DMS53 (cell line): ENCODE measurements at regions not wholly inside any gene's neighbourhood (a gene's known extent, or its start where the extent isn't known, plus 50 kb on each side); places are given as distances from the start of the nearest gene placed in this dataset.
"Not testable (repeated sequence)": the region's sequence is repeated elsewhere in the genome, so short reads cannot be mapped to it uniquely, and the experiment has no call there.

Source experiments
- DNase-seq: peaks from one replicate; lab custom pipeline; 2025; lab: John Stamatoyannopoulos, UW

DNA sequence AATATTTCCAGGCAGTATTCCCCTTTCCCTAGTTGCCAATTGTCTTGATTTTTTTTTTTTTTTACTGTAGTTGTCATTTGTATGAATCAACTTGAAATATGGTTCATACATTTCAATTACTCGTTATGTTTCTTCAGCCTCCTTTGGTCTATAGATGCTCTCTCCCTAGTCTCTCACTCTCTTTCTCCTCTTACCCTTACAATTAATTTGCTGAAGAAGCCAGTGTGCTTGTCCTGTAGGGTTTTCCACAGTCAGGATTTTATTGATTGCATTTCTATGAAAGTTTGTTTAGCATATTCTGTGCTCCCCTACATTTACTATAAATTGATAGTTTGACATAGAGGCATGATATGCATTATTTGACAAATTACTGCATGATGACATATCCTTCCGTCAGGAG, 112.0 kb upstream of the PRKCQ start:
- no peak for DNase-seq

- DNase-seq, result no peak
These were observed 109.0 kb upstream of the PRKCQ start for GRCh38 chr10:6689036-6689435.

GRCh38 chr10:6680735-6681134, 100.7 kb upstream of the PRKCQ start:
- no peak for DNase-seq

- no peak for DNase-seq
These were observed 98.9 kb upstream of the PRKCQ start for GRCh38 chr10:6678956-6679355.

DNA sequence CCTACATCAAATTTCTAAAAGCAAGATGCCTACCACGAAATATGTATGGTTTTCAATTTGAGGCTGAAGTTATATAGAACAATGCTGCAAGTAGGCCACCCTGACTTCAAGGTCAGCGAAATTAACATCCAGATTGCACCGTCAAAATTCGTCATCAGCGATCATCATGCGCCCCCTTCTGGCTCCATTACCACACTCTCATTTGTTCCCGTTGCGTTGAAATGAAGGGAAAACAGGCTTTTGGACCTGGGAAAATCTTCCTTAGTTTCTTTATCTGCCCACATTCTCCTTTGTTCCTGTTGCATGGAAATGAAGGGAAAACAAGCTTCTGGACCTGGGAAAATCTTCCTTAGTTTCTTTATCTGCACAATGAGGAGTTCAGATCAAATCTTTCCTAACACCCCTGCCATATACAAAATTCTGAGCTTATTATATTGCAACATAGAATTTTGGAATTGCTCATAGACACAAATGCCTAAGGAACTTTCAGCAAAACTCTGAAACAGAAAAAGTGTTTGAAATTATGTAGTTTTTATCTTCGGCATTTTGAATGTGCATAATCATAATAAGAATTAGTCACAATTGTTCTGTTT, 98.2 kb upstream of the PRKCQ start:
- DNase-seq, result peak; percentile 70

- not testable (repeated sequence) for DNase-seq
These were observed 97.1 kb upstream of the PRKCQ start for GRCh38 chr10:6677129-6677528.

- DNase-seq, result no peak
These were observed 94.2 kb upstream of the PRKCQ start for GRCh38 chr10:6674291-6674690.

DNA sequence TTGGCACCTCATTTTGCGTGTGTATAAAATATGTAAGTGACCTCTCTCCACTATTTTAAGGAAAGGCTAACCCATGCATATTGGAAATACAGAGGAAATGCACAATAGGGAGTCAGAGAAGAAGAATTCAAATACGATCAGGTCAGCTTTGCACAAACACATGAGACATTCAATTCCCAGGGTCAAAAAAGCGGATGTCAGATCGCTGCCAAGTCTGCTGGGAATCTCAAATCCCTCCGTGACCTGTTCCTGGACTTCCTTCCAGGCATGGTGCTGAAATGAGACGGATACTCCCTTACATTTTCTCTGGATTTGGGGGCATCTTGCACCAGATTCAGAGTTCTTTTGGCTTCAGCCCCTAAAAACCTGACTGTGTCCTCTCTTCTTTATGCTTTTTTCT, 91.9 kb upstream of the PRKCQ start:
- DNase-seq, result no peak

DNA sequence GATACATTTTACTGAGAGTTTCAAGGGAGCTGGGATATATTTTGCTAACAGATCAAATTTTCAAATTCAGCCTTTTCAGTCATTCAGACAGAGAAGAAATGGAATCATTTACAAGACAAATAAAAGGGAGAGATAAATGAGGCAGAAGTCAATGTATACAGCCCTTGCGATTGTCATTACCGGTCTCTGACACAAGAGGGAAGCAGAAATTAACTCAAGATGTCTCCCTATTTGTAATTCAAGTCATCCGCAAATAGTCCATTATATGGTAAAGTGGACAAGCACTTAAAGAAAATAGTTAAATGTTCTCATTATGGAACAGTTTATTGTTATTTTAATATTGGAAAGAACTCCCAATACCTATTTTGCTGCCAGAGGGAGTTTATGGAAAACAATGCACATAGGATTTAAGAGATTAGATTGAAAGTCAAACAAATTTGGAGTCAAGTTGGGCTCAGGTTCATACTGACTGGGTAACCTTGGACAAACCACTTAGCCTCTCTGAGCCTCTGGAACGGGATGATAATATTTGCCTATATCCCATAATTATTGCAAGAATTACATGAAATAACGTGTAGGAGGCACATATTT, 89.3 kb upstream of the PRKCQ start:
- DNase-seq, result peak; percentile 67

- DNase-seq, result peak; percentile 68
These were observed 87.7 kb upstream of the PRKCQ start for GRCh38 chr10:6667679-6668270.

DNA sequence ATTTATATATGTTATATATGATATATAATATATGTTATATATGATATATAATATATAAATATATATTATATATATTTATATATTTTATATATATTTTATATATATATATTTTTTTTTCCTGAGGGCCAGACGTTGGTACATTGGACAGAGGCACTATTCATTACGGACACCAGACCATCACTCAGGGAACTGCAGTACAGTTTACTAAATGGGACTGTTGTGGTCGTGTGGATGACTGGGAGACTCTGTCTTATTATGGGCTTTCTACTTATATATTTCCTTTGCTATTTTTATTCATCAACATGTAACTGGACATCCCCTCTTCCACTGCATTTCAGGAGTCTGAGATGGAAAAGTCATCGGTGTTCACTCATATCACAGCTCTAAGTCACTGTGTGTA, 87.1 kb upstream of the PRKCQ start:
- no peak for DNase-seq

GRCh38 chr10:6665847-6666246, 85.8 kb upstream of the PRKCQ start:
- no peak for DNase-seq

GRCh38 chr10:6660460-6660859, 80.4 kb upstream of the PRKCQ start:
- DNase-seq, result no peak

GRCh38 chr10:6659451-6659850, 79.4 kb upstream of the PRKCQ start:
- no peak for DNase-seq

DNA sequence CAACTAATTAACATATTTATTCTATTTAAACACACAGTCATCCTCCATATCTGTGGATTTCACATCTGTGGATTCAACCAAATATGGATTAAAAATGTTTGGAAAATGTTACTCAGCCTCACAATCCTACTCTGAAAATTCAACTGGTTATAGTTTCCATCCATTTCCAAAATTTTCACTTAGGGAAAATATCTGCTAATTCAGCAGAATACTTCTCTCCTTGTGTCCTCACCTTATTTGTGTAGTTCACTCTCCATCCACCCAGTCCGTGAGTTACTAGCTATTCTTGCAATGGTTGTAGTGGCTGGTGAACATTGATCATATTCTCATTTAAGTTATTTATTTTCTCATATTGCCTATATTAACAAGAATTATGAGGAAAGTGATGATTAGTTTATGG, 77.6 kb upstream of the PRKCQ start:
- DNase-seq, result no peak

GRCh38 chr10:6657196-6657595, 77.1 kb upstream of the PRKCQ start:
- DNase-seq, result no peak

DNA sequence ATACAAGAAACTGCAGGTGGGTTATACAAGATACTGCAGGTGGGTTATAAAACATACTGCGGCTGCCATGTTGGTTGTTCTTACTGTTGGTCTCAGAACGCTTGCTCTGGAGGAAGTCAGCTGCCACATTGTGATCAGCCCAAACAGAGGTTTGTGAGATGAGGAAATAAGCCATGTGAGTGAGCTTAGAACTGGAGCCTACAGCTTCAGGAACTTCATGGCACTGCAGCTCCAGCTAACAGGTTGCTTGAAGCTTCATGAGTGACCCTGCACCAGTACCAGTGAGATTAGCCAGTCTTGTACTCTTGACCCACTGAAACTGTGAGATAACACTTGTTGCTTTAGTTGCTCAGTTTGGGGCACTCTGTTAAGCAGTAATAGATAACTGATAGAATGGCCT, 74.5 kb upstream of the PRKCQ start:
- no peak for DNase-seq

GRCh38 chr10:6650586-6650985, 70.5 kb upstream of the PRKCQ start:
- DNase-seq, result no peak

DNA sequence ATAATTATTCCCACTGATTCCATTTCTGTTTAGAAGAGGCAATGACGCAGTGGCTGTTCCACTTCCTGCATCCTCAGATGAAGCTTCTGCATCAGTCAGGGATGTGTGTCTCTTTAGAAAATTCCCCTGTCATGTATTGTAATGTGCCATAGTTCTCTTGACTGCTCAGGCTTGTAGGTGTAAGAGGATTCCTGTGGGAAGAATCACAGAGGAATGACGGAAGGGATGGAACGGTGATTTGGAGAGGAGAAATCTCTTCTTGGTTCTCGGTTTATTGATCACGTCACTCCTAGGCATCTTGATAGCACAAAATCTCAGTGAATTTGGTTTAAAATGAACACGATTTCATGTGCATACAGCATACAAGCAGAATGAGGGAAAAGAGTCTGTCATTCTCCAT, 69.8 kb upstream of the PRKCQ start:
- DNase-seq, result no peak

GRCh38 chr10:6648894-6649720, 69.0 kb upstream of the PRKCQ start:
- no peak for DNase-seq

DNA sequence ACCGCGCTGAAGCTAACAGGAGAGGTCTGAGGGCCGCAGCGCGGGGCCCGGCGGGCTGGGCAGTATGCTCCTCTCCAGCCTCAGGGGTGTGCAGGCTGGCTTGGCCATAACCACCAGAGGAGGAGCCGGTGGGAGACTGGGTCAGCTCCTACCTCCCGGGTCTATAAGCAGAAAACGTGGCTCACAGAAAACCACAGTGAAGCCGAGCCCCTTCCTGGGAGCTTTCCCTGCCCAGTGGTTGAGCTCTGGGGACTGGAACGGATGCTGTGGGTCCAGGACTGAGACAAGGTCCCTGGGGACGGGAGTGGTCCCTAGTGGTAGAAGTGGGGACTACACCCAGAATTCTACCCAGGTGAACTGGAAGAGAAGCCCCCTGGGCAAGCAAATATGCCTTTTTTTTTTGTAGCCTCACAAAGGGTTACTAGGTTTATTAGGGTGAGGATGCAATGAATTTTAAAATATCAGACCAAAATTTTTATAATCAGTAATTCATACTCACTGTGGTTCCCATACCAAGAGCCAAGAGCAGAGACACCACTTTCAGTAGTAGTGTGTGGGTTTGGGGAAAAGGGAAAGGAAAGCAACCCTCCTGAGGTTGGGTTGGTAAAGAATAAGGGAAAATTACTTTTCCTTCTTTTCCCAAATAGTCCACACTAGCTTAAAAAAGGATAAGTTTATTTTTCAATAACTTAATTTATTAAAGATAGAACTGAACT, 67.9 kb upstream of the PRKCQ start:
- peak; percentile 65 for DNase-seq

- DNase-seq, result no peak
These were observed 63.9 kb upstream of the PRKCQ start for GRCh38 chr10:6643962-6644361.
